Testis (tissue), 2 donors: ENCODE measurements at regions not wholly inside any gene's neighbourhood (a gene's known extent, or its start where the extent isn't known, plus 50 kb on each side); places are given as distances from the start of the nearest gene placed in this dataset.
"Not testable (repeated sequence)": the region's sequence is repeated elsewhere in the genome, so short reads cannot be mapped to it uniquely, and the experiment has no call there.

ENCODE experiments used
- DNase-seq: peaks from one replicate; pipeline ENCODE4 v3.0.0-alpha.2; 2019
- H3K27ac ChIP-seq, 2 donors: fragments of 200-600 bp; sonication (generic); one replicate each; pipeline ENCODE4 v1.5.1; 2019
- H3K27me3 ChIP-seq: fragments of 200-600 bp; sonication (generic); one replicate; pipeline ENCODE4 v1.5.1; 2019
- H3K36me3 ChIP-seq: fragments of 200-600 bp; sonication (generic); one replicate; pipeline ENCODE4 v1.5.1; 2017; ENCODE audit warnings: low read depth; ENCODE audit errors: missing control alignments
- H3K4me1 ChIP-seq: fragments of 200-600 bp; sonication (generic); one replicate; pipeline ENCODE4 v1.5.1; 2019
- H3K4me3 ChIP-seq, 2 donors: fragments of 200-600 bp; sonication (generic); one replicate each; pipeline ENCODE4 v1.5.1; 2017 to 2019
- H3K9me3 ChIP-seq: fragments of 200-600 bp; sonication (generic); one replicate; pipeline ENCODE4 v1.5.1; 2017
- CTCF ChIP-seq, 3 experiments: fragments of 450-650 bp in 2 of 3; fragments of 200-600 bp in 1 of 3; sonication (generic) in 1 of 3; IDR thresholded peaks; one replicate each; pipeline ENCODE4 v1.5.1; 2016 to 2019; ENCODE audit warnings: antibody characterized with exemption in 3 of 3, mild to moderate bottlenecking in 2 of 3, moderate library complexity in 1 of 3
- POLR2A ChIP-seq: fragments of 450-650 bp; IDR thresholded peaks from one replicate; pipeline ENCODE4 v1.6.1; 2017; ENCODE audit warnings: antibody characterized with exemption, mild to moderate bottlenecking, moderate library complexity
- WGBS, 2 donors: methylation state at CpG; one replicate each; pipeline ENCODE4 v1.1.5; 2018; 5-methylcytosine and 5-hydroxymethylcytosine counted together
- intact Hi-C: fragments of 100-400 bp; cut with DNase I; formaldehyde crosslinking; loops from one replicate; pipeline ENCODE4 v1.15.1; 2023; ENCODE audit warnings: low total_unique reads

- intact Hi-C loops = no loop called here
- no peaks in the 10 kb centered on the region for H3K36me3 ChIP-seq
- H3K4me1 ChIP-seq = no peaks in the 10 kb centered on the region
- no peak for TF ChIP-seq POLR2A
- no peak for TF ChIP-seq CTCF (IDR thresholded peaks at IDR 0.05)
- H3K4me3 ChIP-seq = no peak overlapping the region
- peak; percentile 2 for DNase-seq
- H3K27me3 ChIP-seq = no peaks in the 10 kb centered on the region
- no peak overlapping the region for H3K27ac ChIP-seq
- 73 to 84% methylated on average over 8 to 10 of the region's 10 CpGs for WGBS, 2 donors
- no peaks in the 10 kb centered on the region for H3K9me3 ChIP-seq
Observed at GRCh38 chr12:131290255-131290959, 336.7 kb downstream of the ADGRD1 start.

- intact Hi-C loops, H3K4me3 ChIP-seq, H3K4me1 ChIP-seq, H3K27me3 ChIP-seq, H3K27ac ChIP-seq, H3K9me3 ChIP-seq, H3K36me3 ChIP-seq: not testable (repeated sequence)
- DNase-seq = peak; percentile 14
- WGBS, 2 donors = 77 to 78% methylated on average over 17 to 25 of the region's 26 CpGs
Observed at GRCh38 chr12:131293071-131294015, 339.6 kb downstream of the ADGRD1 start.

- intact Hi-C loops = not testable (repeated sequence)
Observed at GRCh38 chr12:131294716-131295115, 341.0 kb downstream of the ADGRD1 start.

GRCh38 chr12:131295117-131295516 lies 341.4 kb downstream of the ADGRD1 start:
- H3K27ac ChIP-seq, H3K9me3 ChIP-seq, H3K4me3 ChIP-seq, DNase-seq, intact Hi-C loops, H3K36me3 ChIP-seq, H3K27me3 ChIP-seq, H3K4me1 ChIP-seq: not testable (repeated sequence)
- 98% methylated on average over 4 of the region's 9 CpGs; no CpG with 5 or more reads in 1 of the 2 donors for WGBS, 2 donors

More at GRCh38 chr12:131294716-131295115, 341.0 kb downstream of the ADGRD1 start:
- H3K9me3 ChIP-seq, H3K27ac ChIP-seq, H3K27me3 ChIP-seq, H3K4me3 ChIP-seq, H3K36me3 ChIP-seq, H3K4me1 ChIP-seq: not testable (repeated sequence)
- peak; percentile 6 for DNase-seq
- WGBS, 2 donors = 92 to 96% methylated on average over 7 to 12 of the region's 12 CpGs

GRCh38 chr12:131295559-131295958 lies 341.9 kb downstream of the ADGRD1 start:
- H3K4me3 ChIP-seq, H3K36me3 ChIP-seq, H3K27ac ChIP-seq, intact Hi-C loops, H3K9me3 ChIP-seq, DNase-seq, H3K4me1 ChIP-seq, H3K27me3 ChIP-seq: not testable (repeated sequence)
- 90 to 92% methylated on average over 15 to 16 of the region's 17 CpGs for WGBS, 2 donors

- H3K4me3 ChIP-seq, H3K9me3 ChIP-seq, H3K27me3 ChIP-seq, intact Hi-C loops, H3K36me3 ChIP-seq, H3K27ac ChIP-seq, H3K4me1 ChIP-seq, DNase-seq: not testable (repeated sequence)
- WGBS, 2 donors = 87 to 88% methylated on average over 5 to 6 of the region's 6 CpGs
Observed at GRCh38 chr12:131296136-131296535, 342.4 kb downstream of the ADGRD1 start.

- 90 to 94% methylated on average over 2 to 12 of the region's 14 CpGs for WGBS, 2 donors
- H3K4me1 ChIP-seq, H3K27ac ChIP-seq, H3K27me3 ChIP-seq, H3K4me3 ChIP-seq, DNase-seq, intact Hi-C loops, H3K9me3 ChIP-seq, H3K36me3 ChIP-seq: not testable (repeated sequence)
Observed at GRCh38 chr12:131296651-131297050, 342.9 kb downstream of the ADGRD1 start.

- H3K36me3 ChIP-seq, DNase-seq, H3K27me3 ChIP-seq, H3K27ac ChIP-seq, H3K9me3 ChIP-seq, H3K4me3 ChIP-seq, intact Hi-C loops, H3K4me1 ChIP-seq: not testable (repeated sequence)
- WGBS, 2 donors = no CpG with 5 or more reads among the region's 83 CpGs
Observed at GRCh38 chr12:131298526-131299369, 345.0 kb downstream of the ADGRD1 start.

- no CpG with 5 or more reads among the region's 27 CpGs for WGBS, 2 donors
- H3K4me1 ChIP-seq, H3K9me3 ChIP-seq, intact Hi-C loops, H3K27ac ChIP-seq, H3K4me3 ChIP-seq, H3K27me3 ChIP-seq, H3K36me3 ChIP-seq, DNase-seq: not testable (repeated sequence)
Observed at GRCh38 chr12:131299370-131299701, 345.6 kb downstream of the ADGRD1 start.

- WGBS, 2 donors = 33 to 35% methylated on average over 2 of the region's 5 CpGs
- intact Hi-C loops = not testable (repeated sequence)
Observed at GRCh38 chr12:131303576-131303975, 349.9 kb downstream of the ADGRD1 start.

More at GRCh38 chr12:131303576-131303975, 349.9 kb downstream of the ADGRD1 start:
- not testable (repeated sequence) for H3K4me3 ChIP-seq, DNase-seq, H3K36me3 ChIP-seq, H3K27me3 ChIP-seq, H3K4me1 ChIP-seq, H3K9me3 ChIP-seq, H3K27ac ChIP-seq
